SU-DHL-6 (cell line): ENCODE measurements at regions not wholly inside any gene's neighbourhood (a gene's known extent, or its start where the extent isn't known, plus 50 kb on each side); places are given as distances from the start of the nearest gene placed in this dataset.

ENCODE experiments used
- EZH2phosphoT487 ChIP-seq: fragments of 200-600 bp; sonication (generic), shearing (Covaris generic); conservative IDR thresholded peaks from 2 replicates; pipeline ENCODE4 v1.6.1; 2018; ENCODE audit warnings: mild to moderate bottlenecking, antibody characterized with exemption, low read length, moderate library complexity, mixed read lengths
- TF ChIP-seq, protein P1 (sequence below): fragments of 200-600 bp; sonication (generic); IDR thresholded peaks from one replicate; pipeline ENCODE4 v1.5.1; 2017; ENCODE audit warnings: antibody characterized with exemption, mild to moderate bottlenecking, low read length, moderate library complexity; ENCODE audit not compliant: insufficient read depth, poor library complexity, severe bottlenecking

DNA sequence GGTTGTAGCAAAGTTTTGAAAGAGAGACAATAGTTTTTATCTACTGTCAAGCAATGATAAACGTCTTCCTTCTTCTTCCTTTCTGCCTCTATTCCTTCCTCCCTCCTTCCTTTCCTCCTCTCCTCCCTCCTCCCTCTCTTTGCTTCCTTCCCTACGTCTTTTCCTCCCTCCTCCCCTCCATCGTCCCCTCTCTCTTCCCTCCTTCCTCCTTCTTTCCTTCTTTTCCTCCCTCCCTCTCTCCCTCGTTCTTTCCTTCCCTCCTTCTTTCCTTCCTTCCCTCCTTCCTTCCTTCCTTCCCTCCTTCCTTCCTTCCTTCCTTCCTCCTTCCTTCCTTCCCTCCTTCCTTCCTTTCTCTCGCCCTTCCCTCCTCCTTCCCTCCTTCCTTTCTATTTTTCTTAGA lies 82.8 kb upstream of the KCNA1 start:
- TF ChIP-seq, protein P1, sequence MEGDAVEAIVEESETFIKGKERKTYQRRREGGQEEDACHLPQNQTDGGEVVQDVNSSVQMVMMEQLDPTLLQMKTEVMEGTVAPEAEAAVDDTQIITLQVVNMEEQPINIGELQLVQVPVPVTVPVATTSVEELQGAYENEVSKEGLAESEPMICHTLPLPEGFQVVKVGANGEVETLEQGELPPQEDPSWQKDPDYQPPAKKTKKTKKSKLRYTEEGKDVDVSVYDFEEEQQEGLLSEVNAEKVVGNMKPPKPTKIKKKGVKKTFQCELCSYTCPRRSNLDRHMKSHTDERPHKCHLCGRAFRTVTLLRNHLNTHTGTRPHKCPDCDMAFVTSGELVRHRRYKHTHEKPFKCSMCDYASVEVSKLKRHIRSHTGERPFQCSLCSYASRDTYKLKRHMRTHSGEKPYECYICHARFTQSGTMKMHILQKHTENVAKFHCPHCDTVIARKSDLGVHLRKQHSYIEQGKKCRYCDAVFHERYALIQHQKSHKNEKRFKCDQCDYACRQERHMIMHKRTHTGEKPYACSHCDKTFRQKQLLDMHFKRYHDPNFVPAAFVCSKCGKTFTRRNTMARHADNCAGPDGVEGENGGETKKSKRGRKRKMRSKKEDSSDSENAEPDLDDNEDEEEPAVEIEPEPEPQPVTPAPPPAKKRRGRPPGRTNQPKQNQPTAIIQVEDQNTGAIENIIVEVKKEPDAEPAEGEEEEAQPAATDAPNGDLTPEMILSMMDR: no peak
- TF ChIP-seq EZH2phosphoT487: no peak
